ENCODE measurements at regions not wholly inside any gene's neighbourhood (a gene's known extent, or its start where the extent isn't known, plus 50 kb on each side); places are given as distances from the start of the nearest gene placed in this dataset.

DNA sequence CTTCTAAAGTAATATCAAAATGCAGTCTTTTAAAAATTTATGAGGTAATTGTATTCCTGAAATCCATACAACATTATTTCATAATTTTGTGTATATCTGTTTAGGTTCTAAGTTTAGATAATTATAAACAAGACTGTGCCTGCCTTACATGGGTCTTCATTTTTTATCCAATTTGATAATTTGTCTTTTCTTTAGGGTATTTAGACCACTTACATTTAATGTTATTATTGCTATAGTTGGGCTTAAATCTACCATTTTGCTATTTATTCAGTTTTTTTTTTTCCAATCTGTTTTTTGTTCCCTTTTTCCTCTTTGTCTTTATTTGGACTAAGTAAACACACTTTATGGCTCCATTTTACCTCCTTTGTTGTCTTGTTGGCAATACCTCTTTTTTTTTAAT lies 312.5 kb upstream of the MEX3C start:
- TF ChIP-seq, protein P1, sequence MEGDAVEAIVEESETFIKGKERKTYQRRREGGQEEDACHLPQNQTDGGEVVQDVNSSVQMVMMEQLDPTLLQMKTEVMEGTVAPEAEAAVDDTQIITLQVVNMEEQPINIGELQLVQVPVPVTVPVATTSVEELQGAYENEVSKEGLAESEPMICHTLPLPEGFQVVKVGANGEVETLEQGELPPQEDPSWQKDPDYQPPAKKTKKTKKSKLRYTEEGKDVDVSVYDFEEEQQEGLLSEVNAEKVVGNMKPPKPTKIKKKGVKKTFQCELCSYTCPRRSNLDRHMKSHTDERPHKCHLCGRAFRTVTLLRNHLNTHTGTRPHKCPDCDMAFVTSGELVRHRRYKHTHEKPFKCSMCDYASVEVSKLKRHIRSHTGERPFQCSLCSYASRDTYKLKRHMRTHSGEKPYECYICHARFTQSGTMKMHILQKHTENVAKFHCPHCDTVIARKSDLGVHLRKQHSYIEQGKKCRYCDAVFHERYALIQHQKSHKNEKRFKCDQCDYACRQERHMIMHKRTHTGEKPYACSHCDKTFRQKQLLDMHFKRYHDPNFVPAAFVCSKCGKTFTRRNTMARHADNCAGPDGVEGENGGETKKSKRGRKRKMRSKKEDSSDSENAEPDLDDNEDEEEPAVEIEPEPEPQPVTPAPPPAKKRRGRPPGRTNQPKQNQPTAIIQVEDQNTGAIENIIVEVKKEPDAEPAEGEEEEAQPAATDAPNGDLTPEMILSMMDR (IDR thresholded peaks at IDR 0.05; ENCODE audit: low read length), result no peak
- TF ChIP-seq EZH2 (optimal IDR thresholded peaks at IDR 0.05; ENCODE audit: low read depth, low read length), result no peak
